ENCODE measurements at regions not wholly inside any gene's neighbourhood (a gene's known extent, or its start where the extent isn't known, plus 50 kb on each side); places are given as distances from the start of the nearest gene placed in this dataset.

DNA sequence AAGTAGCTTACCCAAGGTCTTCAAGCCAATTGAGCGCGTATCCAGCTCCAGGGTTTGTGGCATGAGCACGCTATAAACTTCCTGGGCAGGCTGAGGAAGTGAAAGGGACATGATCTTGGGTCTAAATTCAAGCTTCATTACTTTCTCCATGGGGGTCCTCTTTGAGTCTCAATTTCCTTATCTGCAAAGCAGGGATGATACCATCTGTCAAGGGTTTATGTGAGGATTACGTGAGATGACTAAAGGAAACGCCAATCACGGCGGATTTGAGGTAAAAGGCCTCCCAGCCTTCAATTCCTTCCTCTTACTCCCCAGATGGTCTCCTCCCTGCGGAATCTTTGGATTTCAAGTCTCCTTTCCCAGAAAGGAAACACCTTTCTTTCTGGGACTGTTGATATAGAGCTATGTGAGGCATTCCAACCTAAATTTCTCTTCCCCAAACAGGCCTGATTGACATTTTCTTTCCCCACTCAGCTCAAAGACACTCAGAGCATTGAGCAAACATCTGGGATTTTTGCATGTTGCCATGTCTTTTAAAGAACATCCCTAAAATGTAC is 474.4 kb downstream of the INSC start:
- no peak for DNase-seq

DNA sequence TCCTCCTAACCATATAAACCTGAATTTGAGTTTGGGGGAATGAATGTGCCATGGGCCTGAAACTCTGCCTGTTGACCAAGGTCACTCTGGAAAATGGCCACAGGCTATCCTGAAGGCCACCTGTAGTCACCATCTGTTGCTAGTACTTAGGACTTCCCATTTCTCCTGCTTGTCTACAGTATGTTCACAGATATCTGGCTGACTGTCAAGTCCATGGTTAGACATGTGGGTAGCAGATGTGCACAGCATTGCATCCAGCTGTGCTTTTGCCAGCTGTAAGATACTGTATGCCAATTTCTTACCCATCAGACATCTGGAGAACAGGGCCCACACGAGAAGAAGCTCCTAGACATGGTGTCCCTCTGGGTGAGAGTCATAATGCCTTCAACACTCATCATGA is 475.4 kb downstream of the INSC start:
- no peak for DNase-seq

DNA sequence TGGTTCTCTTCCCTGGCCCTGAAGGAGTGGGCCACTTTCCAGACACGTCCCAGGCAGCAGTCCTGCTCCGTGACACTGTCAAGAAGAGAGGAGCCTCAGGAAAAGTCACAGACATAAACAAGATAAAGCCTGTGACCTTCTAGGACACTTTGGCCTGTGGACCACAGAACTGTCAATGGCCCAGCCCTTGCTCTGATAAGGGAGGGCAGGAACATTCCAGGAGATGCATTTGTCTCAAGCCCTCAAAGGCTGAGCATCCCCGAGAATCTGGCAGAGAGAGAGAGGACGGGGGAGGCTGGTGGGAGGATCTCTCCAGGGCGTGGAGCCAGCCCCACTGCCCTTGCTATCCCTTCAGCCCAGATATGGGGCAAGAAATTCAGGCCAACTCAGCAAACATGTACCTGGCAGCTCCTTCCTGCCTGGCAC is 476.4 kb downstream of the INSC start:
- DNase-seq = no peak

GRCh38 chr11:15594607-15595006 is 479.9 kb downstream of the INSC start:
- no peak for DNase-seq

- no peak for DNase-seq
Observed at GRCh38 chr11:15599376-15599775, 484.7 kb downstream of the INSC start.

DNA sequence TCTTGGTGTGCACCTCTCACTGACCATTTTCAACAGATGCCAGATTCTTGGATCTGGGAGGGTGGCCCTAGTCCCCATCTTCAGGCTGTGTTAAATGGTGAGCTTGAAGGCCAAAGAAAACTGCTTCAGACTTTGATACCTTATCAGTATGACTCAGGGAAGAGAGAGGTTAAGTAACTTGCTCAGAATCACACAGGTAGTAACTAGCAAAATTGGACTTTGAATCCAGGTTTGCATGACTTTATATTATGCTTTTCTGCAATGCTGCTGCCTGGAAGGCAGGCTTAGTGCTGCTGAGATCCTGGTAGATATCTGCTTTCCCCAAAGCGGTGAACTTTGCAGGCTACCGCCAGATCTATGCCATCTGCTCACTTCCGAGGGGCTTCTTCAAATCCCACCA is 487.3 kb downstream of the INSC start:
- DNase-seq = no peak

DNA sequence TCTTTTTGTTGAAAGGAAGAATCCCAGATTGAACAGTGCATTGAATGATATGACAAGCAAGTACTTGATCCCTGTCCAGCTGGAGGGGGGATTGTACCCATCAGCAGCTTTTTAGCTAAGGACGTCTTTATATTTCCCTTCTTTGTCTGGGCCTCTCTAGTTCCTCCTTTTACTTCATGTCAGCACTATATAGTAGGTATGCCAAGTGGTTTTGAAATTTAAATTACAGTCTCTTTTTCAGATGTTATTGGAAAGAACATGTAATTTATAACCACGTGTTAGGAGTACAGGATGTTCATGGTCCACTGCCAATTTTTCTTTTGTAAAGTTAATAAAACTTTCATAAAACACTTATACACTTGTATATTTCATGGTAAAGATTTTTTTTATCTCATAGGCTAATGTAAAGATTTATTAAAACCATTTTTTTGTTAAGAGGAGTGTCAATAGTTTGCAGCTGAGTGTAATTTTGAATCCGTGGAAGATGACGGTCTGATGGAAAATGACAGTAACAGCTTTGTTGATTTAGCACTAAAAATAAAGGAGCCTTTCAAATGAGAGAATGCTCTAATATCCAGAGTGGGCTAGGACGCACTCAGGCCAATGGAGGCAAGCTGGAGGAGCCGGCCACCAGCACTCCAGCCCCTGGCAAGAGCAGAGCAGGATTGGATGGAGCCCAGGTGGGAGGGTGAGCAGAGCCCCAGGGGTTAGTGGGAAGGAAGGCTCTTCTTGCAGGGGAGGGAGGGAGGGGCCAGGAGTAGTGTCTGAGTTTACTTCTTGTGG is 488.3 kb downstream of the INSC start:
- no peak for DNase-seq

- DNase-seq = no peak
Observed at GRCh38 chr11:15605094-15605493, 490.4 kb downstream of the INSC start.

DNA sequence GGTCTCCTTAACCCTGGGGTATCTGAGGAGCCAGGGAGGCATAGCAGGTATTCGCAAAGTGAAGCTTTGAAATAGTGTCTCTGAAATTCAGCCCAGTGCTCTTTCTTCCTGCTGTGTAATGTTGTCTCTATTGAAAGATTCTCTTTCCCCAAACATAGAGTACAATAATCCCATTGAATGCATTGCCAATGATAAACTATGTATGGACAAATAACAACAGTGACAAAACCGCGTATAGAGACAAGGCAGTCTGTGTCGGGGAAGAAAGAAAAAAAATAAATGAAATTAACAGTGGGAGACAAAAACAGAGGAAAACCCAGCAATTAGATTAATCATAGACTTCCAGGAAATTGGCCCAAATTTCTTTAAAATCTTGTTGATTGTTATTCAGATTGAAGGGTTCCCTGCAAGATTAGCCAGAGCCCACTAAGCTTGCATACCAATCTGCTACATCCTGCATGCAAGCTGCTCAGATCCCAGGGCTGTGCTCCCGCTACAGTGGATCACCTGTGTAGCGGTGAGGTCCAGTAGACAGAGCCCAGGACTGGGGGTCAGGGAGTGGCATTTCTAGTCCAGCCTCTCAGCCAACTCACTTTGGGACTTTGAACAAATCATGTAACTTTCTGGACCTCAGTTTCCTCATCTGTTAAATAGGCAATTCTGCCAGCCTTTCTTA is 492.8 kb downstream of the INSC start:
- DNase-seq = no peak

DNA sequence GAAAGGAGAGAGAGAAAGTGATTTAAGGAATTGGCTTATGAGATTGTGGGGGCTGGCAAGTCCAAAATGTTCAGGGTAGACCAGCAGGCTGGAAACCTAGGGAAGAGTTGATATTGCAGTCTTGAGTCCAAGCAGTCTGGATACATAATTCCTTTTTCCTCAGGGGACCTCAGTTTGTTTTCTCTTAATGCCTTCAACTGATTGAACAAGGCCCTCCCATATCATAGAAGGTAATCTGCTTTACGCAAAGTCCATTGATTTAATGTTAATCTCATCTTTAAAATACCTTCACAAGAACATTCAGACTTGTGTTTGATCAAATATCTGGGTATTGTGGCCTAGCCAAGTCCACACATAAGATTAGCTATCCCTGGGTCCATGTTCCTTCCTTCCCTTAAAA is 494.7 kb downstream of the INSC start:
- no peak for DNase-seq

DNA sequence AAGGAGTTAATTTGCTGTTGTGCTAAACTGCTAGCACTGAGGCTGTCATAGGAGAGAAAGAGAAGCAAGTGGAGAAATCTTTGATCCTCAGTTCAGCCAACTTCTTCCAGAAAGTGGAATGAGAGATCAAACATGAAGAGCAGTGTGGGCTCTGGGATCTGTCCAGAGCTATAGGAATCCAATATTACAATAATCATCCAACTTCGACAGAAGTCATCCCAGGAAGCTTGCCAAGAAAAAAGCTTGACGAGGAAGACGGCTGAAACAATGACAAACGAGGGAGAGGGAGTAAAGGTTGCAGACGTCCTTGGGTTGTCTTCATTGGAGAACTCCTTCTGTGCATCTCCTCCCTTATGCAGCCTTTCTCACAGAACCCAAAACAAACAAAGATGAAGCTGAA is 496.2 kb downstream of the INSC start:
- no peak for DNase-seq

DNA sequence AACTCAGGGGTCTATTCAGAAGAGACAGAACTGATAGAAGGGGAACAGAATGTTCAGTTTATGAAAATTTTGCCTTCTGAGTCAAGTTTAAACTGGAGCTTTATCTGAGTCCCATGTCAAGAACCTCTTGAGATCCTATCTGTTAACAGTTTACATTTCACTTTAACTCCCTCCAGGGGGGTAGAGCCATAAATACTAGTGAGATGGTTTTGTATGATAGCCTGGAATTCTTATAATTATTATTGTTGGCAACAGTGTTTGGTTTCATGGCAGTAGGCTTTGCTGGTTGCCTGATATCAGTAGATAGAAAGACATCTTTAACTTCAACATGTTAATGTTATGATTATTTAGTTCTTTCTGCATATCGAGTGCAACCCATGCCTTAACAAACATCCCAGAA is 498.5 kb downstream of the INSC start:
- DNase-seq = no peak

DNA sequence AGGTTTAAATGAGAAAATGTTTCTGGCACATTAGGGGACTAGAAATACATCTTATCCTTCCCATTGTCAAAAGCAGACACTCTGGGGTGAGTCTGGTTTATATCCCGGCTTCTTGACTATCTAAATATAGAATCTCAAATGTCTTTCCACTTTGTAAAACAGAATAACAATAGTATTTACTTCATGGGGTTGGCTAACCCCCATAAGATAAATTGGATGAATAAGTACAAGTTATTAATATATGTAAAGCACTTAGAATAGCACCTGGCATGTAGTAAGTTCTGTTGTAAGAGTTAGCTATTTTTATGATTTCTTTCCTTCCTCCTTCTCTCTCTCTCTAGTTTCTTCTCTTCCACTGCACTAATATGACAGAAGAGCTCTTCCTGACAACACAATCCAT is 499.1 kb downstream of the INSC start:
- no peak for DNase-seq

DNA sequence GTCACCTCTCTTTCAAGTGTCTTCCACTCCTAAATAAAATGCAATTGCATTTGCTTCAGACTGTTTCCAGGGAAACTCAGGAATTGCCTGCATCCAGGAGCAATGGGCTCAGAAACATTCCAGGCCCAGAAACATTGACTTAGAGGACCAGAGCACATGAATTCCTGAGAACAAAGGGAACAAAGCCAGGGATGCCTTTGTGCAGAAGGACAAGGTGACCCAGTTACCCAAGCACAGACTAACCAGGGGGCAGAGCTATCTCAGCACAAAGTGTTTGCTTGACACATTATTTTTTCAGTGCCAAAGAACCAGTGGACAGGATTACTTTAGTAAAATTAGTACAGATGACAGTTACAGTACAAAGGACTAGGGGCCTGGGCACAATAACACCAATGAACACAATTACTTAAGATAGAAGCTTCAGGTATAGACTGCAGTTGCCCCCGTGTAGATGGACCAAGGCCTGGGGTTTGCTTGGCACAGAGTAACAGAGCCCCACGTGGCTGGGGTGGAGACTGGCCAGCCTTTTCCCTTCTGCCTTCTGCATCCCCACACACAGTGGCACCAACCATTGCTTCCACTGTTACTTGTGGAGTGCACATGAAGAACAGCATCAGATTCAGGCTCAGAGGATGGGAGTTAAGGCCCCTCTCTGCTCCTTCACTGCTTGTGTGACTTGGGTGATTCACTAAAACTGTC is 500.8 kb downstream of the INSC start:
- no peak for DNase-seq

- no peak for DNase-seq
Observed at GRCh38 chr11:15616130-15617105, 501.7 kb downstream of the INSC start.

DNA sequence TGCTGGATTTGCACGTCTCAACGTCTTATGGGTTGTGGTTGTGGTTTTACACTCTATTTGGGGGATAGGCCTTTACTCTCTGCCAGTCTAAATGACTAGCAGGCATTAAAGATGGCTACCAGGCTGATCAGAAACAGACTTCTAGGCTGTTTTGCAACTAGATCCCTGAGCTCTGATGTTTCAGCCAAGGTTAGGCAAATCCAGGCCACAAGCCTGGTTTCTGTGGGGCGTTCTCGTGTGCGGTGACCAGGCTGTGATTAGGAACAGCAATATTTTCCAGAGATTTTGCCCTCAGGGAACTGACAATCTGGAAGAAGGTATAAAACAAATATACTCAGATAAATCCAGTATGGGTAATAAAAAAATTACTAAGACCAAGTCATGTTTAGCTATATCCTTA is 502.4 kb downstream of the INSC start:
- DNase-seq = no peak

DNA sequence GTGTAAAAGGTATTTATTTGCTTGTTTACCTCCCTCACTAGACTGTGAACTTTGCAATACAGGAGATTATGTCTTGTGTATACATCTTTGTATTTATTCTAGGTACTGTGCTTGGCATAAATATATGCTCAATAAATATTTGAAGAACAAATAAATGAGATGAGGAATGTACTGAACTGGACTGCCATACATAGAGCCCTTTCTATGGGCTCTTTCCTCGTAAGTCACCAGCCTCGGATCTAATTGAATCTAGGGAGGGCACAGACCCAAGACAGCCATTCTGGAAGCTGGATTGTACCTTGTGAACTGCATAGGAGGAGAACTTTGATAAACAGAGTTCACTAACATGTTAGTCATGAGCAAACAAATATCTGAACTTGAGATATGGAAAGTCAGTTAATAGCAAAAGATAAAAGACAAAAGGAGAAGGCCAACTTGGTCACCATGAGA is 503.9 kb downstream of the INSC start:
- DNase-seq = no peak

DNA sequence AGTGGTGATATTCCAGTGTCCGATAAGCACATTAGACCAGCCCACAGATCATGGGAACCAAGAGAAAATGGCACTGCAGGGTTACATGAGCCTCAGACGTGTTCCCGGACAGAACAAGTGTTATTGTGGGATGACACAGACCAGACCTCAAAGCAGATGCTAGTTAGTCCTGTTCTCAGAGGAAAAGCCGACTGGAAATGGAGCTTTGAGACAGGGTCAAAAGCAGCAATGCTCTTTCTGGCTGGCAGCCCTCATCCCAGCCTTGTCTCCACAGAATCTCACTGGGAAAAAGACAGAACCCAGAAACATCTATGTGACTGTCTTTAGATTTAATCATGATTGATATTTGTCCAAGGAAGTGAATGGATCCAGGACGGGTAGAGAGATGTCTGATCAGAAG is 506.8 kb downstream of the INSC start:
- no peak for DNase-seq

GRCh38 chr11:15622231-15622890 is 507.6 kb downstream of the INSC start:
- DNase-seq = no peak

- DNase-seq = no peak
Observed at GRCh38 chr11:15624701-15625100, 510.0 kb downstream of the INSC start.

DNA sequence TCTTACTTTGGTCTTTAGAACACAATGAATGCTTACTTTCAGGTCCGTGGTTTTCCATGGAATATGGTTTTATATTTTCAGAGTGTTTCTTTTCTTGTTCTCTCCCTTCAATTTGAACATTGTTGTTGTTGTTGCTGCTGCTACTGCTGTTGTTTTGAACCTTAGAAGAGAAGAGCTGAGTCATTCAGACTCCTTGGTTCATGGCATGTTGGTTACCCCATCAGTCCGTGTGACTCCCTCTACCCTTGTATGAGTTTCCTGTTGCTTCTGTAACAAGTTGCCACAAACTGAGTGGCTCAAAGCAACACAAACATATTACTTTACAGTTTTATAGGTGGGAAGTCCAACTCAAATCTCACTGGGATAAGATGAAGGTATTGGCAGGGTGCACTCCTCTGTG is 511.0 kb downstream of the INSC start:
- DNase-seq = no peak

GRCh38 chr11:15627560-15627959 is 512.8 kb downstream of the INSC start:
- DNase-seq = no peak
